GM15510 (cell line): ENCODE measurements at regions not wholly inside any gene's neighbourhood (a gene's known extent, or its start where the extent isn't known, plus 50 kb on each side); places are given as distances from the start of the nearest gene placed in this dataset.

Source experiments
- POLR2A ChIP-seq: IDR thresholded peaks from 3 replicates; pipeline ENCODE4 v1.6.1; 2011; ENCODE audit warnings: borderline replicate concordance; ENCODE audit not compliant: insufficient read length; ENCODE audit errors: extremely low read depth

DNA sequence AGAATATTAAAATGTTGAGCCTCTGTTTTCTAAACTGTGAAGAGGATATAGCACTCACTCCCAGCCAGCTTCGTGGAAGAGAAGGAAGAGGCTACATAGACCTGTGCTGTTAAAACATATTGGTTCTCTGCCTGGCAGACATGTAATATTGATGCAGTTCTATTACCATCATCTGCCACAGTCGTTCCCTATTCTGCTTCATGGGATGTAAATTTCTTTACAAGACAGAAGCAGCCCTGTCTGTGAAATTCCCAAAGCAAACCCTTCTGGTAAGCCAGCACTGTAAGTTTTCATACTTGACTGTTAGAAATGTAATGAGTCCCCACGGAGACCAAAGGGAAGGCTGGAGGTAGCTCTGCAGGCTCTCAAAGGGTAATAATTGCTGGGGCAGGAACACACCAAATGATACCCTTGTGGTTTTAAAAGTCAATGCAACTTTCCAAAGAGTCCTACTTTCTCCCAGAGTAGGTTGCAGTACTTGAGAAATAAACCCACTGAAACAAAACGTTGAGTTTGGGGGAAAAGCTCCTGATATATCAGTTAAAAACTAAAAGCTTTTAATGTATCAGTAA, 129.9 kb upstream of the HES1 start:
- TF ChIP-seq POLR2A: no peak

DNA sequence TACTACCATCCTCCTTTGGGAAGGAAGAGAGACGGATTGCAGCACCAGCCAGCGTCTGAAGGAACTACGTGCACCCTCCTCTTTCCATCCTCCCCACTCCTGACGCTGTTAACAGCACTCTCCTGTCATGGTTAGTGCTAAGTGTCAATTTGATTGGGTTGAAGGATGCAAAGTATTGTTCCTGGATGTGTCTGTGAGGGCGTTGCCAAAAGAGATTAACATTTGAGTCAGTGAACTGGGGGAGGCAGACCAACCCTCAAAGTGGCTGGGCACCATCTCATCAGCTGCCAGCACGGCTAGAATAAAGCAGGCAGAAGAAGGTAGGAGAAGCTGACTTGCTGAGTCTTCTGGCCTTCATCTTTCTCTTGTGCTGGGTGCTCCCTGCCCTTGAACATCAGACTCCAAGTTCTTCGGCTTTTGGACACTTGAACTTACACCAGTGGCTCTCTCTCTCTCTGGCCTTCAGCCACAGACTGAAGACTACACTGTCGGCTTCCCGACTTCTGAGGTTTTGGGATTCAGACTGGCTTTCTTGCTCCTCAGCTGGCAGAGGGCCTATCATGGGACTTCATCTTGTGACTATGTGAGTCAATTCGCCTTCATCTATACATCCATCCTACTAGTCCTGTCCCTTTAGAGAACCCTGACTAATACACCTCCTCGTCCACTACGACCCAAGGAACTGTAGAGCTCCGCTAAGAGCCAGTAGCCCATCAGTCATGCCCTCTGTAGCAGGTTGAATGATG, 128.2 kb upstream of the HES1 start:
- no peak for TF ChIP-seq POLR2A

DNA sequence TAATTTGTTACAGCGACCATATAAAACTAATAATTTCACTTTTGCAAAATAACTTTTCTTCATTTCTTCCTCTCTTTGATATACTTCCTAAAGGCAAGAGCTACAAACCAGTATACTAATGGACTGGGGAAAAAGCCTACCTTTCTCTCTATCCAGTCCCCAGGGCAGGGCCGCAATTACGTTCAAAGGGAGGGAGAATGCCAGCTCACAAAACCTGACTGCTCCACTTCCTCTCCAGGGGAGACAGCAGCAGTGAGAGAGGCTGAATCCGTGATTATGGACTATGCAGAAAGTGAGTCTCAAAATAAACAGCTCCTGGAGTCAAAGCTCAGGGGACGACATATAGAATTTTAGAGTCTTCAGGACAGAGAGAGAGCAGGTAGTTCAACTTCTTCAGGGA, 126.9 kb upstream of the HES1 start:
- no peak for TF ChIP-seq POLR2A

DNA sequence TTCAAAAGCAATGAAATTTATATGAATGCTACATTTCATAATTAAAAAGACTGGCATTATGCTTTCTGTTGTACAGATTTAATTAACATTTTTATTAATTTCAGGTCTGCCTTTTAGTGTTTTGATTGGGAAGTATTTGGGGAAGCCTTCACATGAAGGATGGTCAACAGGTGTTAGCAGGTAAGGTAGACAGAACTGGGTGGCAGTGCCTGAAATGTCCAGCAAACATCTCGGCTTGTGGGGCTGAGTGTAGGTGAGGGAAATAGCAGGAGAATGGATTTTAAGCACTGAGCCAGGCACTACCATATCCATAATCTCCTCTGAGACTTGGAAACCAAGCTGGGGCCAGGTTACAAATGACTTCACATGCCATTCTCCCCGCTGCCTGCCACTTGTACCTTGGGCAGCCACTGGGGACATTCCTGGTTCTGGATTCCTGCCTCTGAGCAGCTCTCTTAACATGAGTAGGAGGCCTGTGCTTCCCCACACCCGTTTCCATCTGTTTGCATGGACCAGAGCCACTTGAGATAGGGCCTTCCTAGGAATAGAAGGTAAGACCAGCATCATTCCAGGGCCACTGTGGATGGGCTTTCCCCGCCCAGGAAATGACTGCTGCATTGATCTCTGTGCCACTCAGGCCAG, 125.9 kb upstream of the HES1 start:
- TF ChIP-seq POLR2A: no peak

DNA sequence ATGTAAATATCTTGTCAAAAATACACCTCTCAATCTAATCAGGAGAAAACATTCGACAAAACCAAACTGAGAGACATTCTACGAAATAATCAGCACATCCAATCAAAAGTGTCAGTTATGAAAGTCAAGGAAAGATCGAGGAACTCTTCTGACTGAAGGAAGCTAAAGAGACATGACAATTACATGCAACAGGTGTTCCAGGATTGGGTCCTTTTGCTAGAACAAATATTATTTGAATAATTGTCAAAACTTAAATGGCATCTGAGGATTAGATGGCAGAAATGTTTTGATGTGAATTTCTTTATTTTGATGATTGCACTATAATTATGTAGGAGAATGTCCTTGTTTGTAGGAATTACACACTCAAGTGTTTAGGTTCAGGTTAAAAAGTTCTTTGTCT, 124.1 kb upstream of the HES1 start:
- TF ChIP-seq POLR2A: no peak

DNA sequence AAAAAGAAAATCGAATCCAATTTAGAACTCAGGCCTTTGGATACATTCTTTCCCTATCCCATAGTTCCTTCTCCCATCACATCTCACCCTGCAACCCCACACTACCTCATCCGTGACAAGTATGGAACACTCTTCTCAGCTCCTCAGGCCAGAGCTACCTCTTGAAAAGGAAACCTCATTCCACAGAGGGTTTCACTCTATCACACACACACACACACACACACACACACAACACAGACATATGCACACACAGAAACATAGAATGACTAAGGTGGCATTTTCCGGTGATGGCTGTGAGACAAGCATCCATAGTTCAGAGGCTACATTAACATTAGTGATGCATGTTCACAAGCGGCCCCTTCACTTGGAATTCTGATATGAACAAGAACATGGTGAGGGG, 122.0 kb upstream of the HES1 start:
- TF ChIP-seq POLR2A: no peak

DNA sequence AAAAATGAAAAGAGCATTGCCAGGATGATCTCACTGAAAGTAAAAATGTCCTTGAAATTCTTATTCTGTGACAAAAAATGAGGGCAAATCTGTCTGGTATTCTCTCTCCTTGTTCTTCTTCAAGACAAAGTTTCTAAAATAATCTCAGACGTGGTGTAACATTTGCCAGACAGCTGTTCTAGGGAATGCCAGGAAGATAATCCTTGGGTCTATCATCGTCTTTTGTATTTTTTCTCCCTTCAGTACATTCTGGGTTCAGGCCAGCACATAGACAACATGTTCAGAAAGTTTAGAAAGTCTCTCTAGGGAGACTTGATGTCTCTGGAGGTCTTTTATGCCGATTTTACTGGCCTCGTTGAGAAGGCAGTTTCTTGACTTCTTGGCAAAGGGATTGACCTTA, 121.2 kb upstream of the HES1 start:
- TF ChIP-seq POLR2A: no peak

DNA sequence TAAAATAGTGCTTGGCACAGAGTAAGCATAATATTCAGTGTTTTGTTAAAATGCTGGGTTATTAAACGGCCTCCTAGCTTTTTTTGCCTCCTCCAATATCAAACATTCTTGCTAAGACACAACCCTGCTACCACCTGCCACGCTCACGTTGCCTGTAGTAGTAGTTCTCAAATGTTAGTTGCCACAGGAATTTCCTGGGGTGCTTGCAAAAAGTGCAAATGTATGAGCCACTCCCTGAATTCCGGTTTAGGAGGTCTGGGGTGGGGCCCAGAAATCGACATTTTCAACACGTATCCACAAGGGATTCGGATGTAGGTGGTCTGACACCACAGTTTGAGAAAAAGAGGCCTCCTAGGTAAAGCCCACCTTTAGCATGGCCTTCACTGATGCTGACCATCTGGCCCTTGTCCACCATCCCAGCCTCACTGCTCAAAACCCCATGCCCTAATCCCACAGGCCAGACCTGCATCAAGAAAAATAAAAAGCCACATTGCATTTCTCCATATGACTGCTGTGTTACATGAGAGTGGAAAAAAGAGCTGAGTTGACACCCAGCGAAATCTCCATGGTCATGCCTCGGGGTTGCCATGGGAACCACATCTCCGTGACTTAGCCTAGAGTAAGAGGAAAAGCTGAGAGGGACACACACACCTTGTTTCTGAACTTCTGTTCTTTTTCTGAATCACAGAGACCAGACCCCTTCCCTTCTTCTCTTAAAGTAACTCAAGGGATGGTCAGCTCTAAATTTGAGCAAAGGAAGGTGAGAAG, 116.4 kb upstream of the HES1 start:
- no peak for TF ChIP-seq POLR2A

DNA sequence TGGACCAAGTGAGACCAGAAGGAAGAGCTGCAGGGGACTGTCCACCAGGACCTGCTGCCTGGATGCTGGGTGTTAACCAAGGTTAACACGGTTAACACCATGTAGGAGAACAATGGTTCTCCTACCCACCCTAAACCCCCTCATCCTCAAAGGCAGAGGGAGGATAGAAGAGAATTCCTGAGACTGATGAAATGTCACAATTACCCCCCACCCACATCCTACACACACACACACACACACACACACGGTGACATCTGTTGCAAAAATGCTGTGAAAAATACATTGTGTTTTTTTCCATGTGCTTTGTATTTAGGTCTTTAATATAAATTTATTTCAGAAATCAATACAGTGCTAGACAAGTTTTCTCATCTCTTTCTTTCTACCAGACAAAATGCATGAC, 113.9 kb upstream of the HES1 start:
- no peak for TF ChIP-seq POLR2A

DNA sequence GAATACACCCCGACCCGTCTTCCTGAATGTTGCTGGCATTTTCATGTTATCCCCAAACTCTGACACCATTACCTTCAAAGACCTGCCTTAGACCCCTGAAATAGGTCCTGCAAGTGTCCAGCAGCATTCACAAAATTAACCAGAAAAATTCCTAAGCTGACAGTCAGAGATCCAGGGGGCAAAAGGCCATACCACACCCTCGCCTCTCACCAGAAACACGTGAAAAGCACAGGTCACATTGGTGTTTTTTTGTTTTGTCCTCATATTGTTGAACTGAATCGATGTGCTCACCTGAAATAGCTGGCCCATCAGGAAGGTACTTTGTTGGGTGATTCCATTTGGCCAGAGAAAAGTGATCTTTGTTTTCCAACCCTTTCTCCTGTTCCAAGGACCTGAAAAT, 113.1 kb upstream of the HES1 start:
- no peak for TF ChIP-seq POLR2A

DNA sequence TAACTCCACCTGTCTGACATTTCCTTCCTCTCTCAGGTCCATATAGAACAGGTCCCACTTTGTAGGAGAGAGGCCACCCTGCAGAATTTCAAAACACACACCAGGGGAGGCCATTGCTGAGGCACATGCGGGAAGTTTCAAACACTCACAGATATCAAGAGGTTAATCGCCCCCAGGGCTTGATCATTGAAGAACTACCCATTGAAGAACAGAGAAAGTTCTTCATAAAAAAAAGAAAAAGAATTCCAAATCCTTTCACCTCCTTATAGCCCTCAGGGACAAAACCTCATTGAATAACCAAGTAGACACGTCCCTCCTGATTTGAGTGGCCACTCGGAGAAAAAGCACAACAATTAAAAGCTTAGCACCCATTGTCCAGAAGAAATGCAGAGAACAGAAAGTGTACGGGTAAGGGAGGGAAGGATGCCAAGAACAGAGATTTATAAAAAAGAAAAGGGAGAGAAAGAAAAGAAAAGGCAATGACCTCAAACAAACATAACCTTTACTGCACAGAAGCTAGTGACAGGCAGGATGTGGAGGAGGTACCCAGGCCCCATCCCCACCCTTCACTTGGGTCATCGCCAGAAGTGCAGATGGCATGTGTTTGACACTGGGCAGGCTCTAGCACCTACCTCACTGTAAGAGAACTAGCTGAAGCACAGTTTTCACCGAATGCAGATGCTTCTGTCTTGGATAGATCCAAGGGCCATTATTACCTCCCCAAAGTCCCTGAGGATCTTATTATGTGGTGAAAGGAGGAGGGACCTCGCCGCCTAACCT, 112.3 kb upstream of the HES1 start:
- no peak for TF ChIP-seq POLR2A

DNA sequence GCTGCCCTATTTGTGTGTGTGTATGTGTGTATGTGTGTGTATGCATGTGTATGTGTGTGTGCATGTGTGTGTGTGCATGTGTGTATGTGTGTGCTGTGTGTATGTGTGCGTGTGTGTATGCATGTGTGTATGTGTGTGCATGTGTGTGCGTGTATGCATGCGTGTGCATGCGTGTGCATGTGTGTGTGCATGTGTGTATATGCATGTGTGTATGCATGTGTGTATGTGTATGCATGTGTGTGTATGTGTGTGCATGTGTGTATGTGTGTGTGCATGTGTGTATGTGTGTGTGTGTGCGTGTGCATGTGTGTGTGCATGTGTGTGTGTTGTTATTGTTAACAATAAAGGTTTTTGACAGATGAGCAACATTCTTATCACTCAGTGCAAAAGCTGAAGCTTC, 110.8 kb upstream of the HES1 start:
- no peak for TF ChIP-seq POLR2A

DNA sequence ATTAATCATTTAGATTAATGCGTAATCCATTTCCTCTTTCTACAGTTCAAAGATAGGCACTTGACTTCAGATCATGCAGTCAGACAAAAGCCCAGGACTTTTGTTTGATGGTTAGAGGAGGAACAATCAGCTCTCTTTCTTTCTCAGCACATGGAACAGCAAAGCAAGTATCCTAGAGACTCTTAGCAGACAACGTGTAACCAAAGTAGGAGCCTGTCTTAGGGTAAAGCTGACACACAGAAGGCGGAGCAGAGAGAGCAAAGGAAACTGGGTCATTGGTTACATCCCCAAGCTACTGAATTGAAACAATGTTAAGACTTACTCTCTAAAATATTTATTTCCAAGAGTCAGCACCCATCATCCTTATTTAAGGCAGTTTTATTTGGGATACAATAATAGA, 110.0 kb upstream of the HES1 start:
- no peak for TF ChIP-seq POLR2A

DNA sequence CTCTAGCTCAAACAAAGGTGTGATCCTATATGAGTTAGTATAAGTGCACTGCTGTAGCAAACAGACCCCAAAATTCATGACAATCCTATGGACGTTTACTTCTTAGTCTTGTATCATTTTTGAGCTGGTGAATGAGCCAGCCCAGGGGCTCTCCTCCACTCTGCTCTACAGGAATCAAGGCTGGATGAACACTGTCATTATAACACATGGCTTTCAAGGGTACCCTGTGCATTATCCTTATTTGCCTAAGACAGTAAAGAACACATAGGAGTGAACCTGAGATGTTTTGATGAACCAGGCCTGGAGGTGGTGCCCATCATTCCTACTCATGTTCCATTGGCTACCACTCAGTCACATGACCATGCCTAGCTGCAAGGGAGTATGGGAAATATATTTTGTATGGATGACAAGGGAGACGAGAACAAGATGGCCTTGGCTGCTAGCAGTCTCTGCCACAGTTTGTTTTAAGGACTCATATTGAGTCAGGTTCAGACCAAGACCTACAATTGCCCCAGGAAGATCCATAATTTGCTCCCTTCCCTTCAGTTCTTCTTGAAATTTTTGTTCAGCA, 107.4 kb upstream of the HES1 start:
- TF ChIP-seq POLR2A: no peak
